IPS-18c (cell line): ENCODE measurements at regions not wholly inside any gene's neighbourhood (a gene's known extent, or its start where the extent isn't known, plus 50 kb on each side); places are given as distances from the start of the nearest gene placed in this dataset.

Source experiments
- H3K4me3 ChIP-seq: 2 replicates; pipeline ENCODE4 v1.7.0; 2013; ENCODE audit warnings: low read depth, mild to moderate bottlenecking, low read length, moderate library complexity; ENCODE audit not compliant: insufficient read depth
- H3K9me3 ChIP-seq: one replicate; pipeline ENCODE4 v1.6.1; 2013; ENCODE audit warnings: mild to moderate bottlenecking, low read length, moderate library complexity; ENCODE audit not compliant: control insufficient read depth, insufficient read depth

GRCh38 chr5:125604104-125604503, 819.1 kb upstream of the GRAMD2B start:
- H3K4me3 ChIP-seq, result no peak overlapping the region

GRCh38 chr5:125607018-125607417, 816.2 kb upstream of the GRAMD2B start:
- H3K9me3 ChIP-seq, result no peaks in the 10 kb centered on the region

More at GRCh38 chr5:125604104-125604503, 819.1 kb upstream of the GRAMD2B start:
- no peaks in the 10 kb centered on the region for H3K9me3 ChIP-seq

GRCh38 chr5:125609011-125609410, 814.2 kb upstream of the GRAMD2B start:
- H3K9me3 ChIP-seq, result no peaks in the 10 kb centered on the region

More at GRCh38 chr5:125607018-125607417, 816.2 kb upstream of the GRAMD2B start:
- H3K4me3 ChIP-seq, result no peak overlapping the region

GRCh38 chr5:125610892-125611291, 812.3 kb upstream of the GRAMD2B start:
- Histone ChIP-seq H3K4me3 (no peak overlapping the region), H3K9me3 (no peaks in the 10 kb centered on the region)

More at GRCh38 chr5:125609011-125609410, 814.2 kb upstream of the GRAMD2B start:
- H3K4me3 ChIP-seq, result no peak overlapping the region

GRCh38 chr5:125611541-125611940, 811.7 kb upstream of the GRAMD2B start:
- no peaks in the 10 kb centered on the region for H3K9me3 ChIP-seq

GRCh38 chr5:125612181-125612721, 811.0 kb upstream of the GRAMD2B start:
- no peak overlapping the region for H3K4me3 ChIP-seq
- H3K9me3 ChIP-seq, result no peaks in the 10 kb centered on the region

More at GRCh38 chr5:125611541-125611940, 811.7 kb upstream of the GRAMD2B start:
- no peak overlapping the region for H3K4me3 ChIP-seq

- Histone ChIP-seq H3K9me3 (no peaks in the 10 kb centered on the region), H3K4me3 (no peak overlapping the region)
Measured at GRCh38 chr5:125612776-125613175, 810.4 kb upstream of the GRAMD2B start.

GRCh38 chr5:125630237-125630636, 793.0 kb upstream of the GRAMD2B start:
- H3K9me3 ChIP-seq, result no peaks in the 10 kb centered on the region
- no peak overlapping the region for H3K4me3 ChIP-seq

- Histone ChIP-seq H3K4me3 (no peak overlapping the region), H3K9me3 (no peaks in the 10 kb centered on the region)
Measured at GRCh38 chr5:125633523-125633922, 789.7 kb upstream of the GRAMD2B start.

GRCh38 chr5:125634216-125634835, 788.9 kb upstream of the GRAMD2B start:
- Histone ChIP-seq H3K4me3 (no peak overlapping the region), H3K9me3 (no peaks in the 10 kb centered on the region)

GRCh38 chr5:125639858-125640257, 783.4 kb upstream of the GRAMD2B start:
- Histone ChIP-seq H3K4me3 (no peak overlapping the region), H3K9me3 (no peaks in the 10 kb centered on the region)

- Histone ChIP-seq H3K4me3 (no peak overlapping the region), H3K9me3 (no peaks in the 10 kb centered on the region)
Measured at GRCh38 chr5:125652761-125653160, 770.4 kb upstream of the GRAMD2B start.

GRCh38 chr5:125654392-125654791, 768.8 kb upstream of the GRAMD2B start:
- no peak overlapping the region for H3K4me3 ChIP-seq
- no peaks in the 10 kb centered on the region for H3K9me3 ChIP-seq

GRCh38 chr5:125655156-125655555, 768.1 kb upstream of the GRAMD2B start:
- Histone ChIP-seq H3K4me3 (no peak overlapping the region), H3K9me3 (no peaks in the 10 kb centered on the region)

- H3K9me3 ChIP-seq, result no peaks in the 10 kb centered on the region
- H3K4me3 ChIP-seq, result no peak overlapping the region
Measured at GRCh38 chr5:125657936-125658335, 765.3 kb upstream of the GRAMD2B start.

- H3K9me3 ChIP-seq, result no peaks in the 10 kb centered on the region
- no peak overlapping the region for H3K4me3 ChIP-seq
Measured at GRCh38 chr5:125659316-125660023, 763.7 kb upstream of the GRAMD2B start.

GRCh38 chr5:125660231-125660895, 762.8 kb upstream of the GRAMD2B start:
- Histone ChIP-seq H3K9me3 (no peaks in the 10 kb centered on the region), H3K4me3 (no peak overlapping the region)

GRCh38 chr5:125661584-125661983, 761.6 kb upstream of the GRAMD2B start:
- H3K9me3 ChIP-seq, result no peaks in the 10 kb centered on the region
- no peak overlapping the region for H3K4me3 ChIP-seq
